Common myeloid progenitor, CD34-positive (primary cell): ENCODE measurements at regions not wholly inside any gene's neighbourhood (a gene's known extent, or its start where the extent isn't known, plus 50 kb on each side); places are given as distances from the start of the nearest gene placed in this dataset.

ENCODE experiments used
- CTCF ChIA-PET: fragments of 350-600 bp; sonication (Branson Sonifier 250); formaldehyde crosslinking; loops from one replicate; lab custom pipeline; 2021; ENCODE audit warnings: antibody characterized with exemption; lab: Charles Lee
- POLR2A ChIA-PET: fragments of 350-600 bp; sonication (Branson Sonifier 250); formaldehyde crosslinking; loops from one replicate; lab custom pipeline; 2021; ENCODE audit warnings: antibody characterized with exemption; lab: Charles Lee
- DNase-seq, 3 donors: peaks; one replicate each; pipeline versions ENCODE4 v3.0.0 to v3.0.0-alpha.2; 2013
- H3K27ac ChIP-seq, 2 experiments: 1 replicate in 1 of 2; 2 replicates in 1 of 2; pipeline ENCODE4 v1.7.0; 2013; ENCODE audit warnings: inconsistent platforms in 2 of 2, low read length in 2 of 2, mild to moderate bottlenecking in 2 of 2, low read depth in 1 of 2, moderate library complexity in 1 of 2; ENCODE audit not compliant: severe bottlenecking in 2 of 2, insufficient read depth in 1 of 2, poor library complexity in 1 of 2
- H3K27me3 ChIP-seq, 5 experiments: replicated peaks in 2 of 5; 1 replicate in 3 of 5; 2 replicates in 2 of 5; pipeline versions ENCODE4 v1.6.1 to v1.7.0; 2013; ENCODE audit warnings: low read length in 4 of 5, mild to moderate bottlenecking in 2 of 5, moderate library complexity in 2 of 5, inconsistent platforms in 1 of 5; ENCODE audit not compliant: insufficient read depth in 5 of 5, control insufficient read depth in 4 of 5
- H3K36me3 ChIP-seq, 4 experiments: 1 replicate in 2 of 4; 2 replicates in 2 of 4; pipeline versions ENCODE4 v1.6.1 to v1.7.0; 2013; ENCODE audit warnings: low read length in 3 of 4, control low read depth in 1 of 4, mild to moderate bottlenecking in 1 of 4; ENCODE audit not compliant: control insufficient read depth in 4 of 4, insufficient read depth in 4 of 4
- H3K4me1 ChIP-seq, 4 experiments: 1 replicate in 3 of 4; 2 replicates in 1 of 4; pipeline versions ENCODE4 v1.6.1 to v1.7.1; 2013; ENCODE audit warnings: low read length in 3 of 4, mild to moderate bottlenecking in 3 of 4, control low read depth in 1 of 4, inconsistent platforms in 1 of 4, moderate library complexity in 1 of 4; ENCODE audit not compliant: control insufficient read depth in 4 of 4, insufficient read depth in 4 of 4; ENCODE audit errors: control extremely low read depth in 1 of 4
- H3K4me3 ChIP-seq, 7 experiments: 1 replicate in 4 of 7; 2 replicates in 3 of 7; pipeline versions ENCODE4 v1.5.1 to v1.7.0; 2013; ENCODE audit warnings: mild to moderate bottlenecking in 7 of 7, low read length in 6 of 7, moderate library complexity in 6 of 7, inconsistent platforms in 2 of 7, low read depth in 2 of 7, control low read depth in 1 of 7; ENCODE audit not compliant: insufficient read depth in 4 of 7, control insufficient read depth in 1 of 7; ENCODE audit errors: extremely low read depth in 1 of 7
- H3K9me3 ChIP-seq, 5 experiments: 1 replicate in 4 of 5; 2 replicates in 1 of 5; pipeline versions ENCODE4 v1.6.1 to v1.7.1; 2013; ENCODE audit warnings: low read length in 4 of 5, mild to moderate bottlenecking in 2 of 5, inconsistent platforms in 1 of 5, low read depth in 1 of 5, moderate library complexity in 1 of 5; ENCODE audit not compliant: control insufficient read depth in 4 of 5, insufficient read depth in 2 of 5; ENCODE audit errors: control extremely low read depth in 1 of 5
- WGBS: methylation state at CpG from one replicate; pipeline ENCODE4 v1.1.5; 2013; ENCODE audit not compliant: insufficient coverage; 5-methylcytosine and 5-hydroxymethylcytosine counted together

DNA sequence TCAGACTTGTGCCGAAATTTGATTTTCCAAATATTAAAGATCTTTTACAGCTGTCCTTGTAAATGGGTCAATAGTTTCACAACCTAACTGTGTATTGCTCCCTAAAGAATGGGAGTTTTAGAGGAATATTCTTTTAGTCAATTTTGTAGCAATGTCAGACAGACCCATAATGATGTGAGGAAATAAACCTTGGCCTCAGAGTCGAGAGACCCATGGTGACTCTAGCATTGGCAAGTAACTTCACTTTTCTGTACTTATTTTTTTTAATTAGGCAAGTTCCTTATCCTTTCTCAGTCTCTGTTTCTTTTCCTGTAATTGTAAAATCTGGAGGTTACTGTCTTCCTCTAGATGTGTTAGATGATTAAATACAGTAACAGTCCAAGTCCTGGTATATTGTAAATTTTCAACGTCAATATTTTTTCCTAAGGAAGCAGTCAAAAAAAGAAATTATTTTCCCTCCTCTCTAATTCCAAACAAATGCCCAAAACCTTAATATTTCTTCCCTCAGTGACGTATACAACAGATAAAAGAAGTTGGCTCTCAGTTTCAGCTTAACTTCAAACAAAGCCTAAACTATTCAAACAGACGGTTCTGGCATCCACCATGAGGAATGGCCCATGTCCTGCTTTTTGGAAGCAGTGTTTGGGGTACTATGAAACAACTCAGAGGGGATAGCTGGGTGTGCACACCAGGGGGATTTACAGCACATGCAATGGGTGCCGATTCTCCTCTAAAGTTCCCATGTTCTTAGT is 466.7 kb downstream of the TNS1 start:
- Histone ChIP-seq H3K4me1 (no peaks in the 10 kb centered on the region), H3K36me3 (no peaks in the 10 kb centered on the region), H3K4me3 (no peak overlapping the region), H3K27me3 (peaks cover 0 to 5% (median 0%) of the 10 kb centered on the region in 5 experiments), H3K27ac (no peak overlapping the region), H3K9me3 (peaks cover 0 to 4% (median 0%) of the 10 kb centered on the region in 5 experiments)
- no peak for DNase-seq
- CTCF ChIA-PET = no interaction called here
- POLR2A ChIA-PET = no interaction called here
- 69% methylated on average over 5 of the region's 6 CpGs for WGBS

DNA sequence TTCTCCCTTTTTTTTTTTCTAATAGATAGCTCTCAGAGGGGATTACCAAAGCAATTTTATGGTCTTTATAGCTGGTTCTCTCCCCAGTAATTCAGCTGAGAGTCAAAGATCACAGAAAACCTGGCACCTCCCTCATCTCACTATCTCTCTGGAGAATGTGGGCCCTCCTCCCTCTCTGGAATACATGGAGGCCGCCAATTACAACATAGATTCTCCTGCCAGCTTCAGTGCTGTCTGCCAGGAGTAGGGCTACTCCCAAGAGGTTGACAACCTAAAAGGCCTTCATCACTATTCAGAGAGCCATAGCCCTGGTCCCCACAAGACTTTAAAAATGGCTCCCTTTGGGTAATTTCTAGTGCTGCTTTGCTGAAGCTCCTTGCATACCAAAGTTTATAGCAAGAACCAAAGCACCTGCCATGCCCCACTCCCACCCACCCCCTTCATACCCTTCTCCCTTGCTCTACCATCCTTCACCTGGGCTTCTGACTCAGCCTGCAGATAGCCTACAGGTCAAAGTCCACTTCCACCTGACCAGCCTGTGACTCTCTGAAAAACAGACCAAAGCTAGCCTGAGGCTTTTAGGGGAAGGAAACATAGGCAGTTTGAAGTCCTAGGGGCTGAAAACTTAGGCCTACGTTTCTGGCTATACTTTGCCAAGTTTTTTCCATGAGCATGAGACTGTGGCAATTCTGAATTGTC is 472.3 kb downstream of the TNS1 start:
- Histone ChIP-seq H3K4me1 (no peaks in the 10 kb centered on the region), H3K9me3 (peaks cover 0 to 4% (median 0%) of the 10 kb centered on the region in 5 experiments), H3K27ac (no peak overlapping the region), H3K4me3 (no peak overlapping the region), H3K36me3 (no peaks in the 10 kb centered on the region), H3K27me3 (peaks cover 0 to 4% (median 0%) of the 10 kb centered on the region in 5 experiments)
- WGBS = 100% methylated on average over 2 of the region's 2 CpGs
- ChIA-PET CTCF (interaction anchor here (1.3 kb wide), 1 partner anchor 16 kb away, joined by 3 read pairs; no protein-coding TSS in a partner anchor), POLR2A (no interaction called here)
- DNase-seq = no peak

DNA sequence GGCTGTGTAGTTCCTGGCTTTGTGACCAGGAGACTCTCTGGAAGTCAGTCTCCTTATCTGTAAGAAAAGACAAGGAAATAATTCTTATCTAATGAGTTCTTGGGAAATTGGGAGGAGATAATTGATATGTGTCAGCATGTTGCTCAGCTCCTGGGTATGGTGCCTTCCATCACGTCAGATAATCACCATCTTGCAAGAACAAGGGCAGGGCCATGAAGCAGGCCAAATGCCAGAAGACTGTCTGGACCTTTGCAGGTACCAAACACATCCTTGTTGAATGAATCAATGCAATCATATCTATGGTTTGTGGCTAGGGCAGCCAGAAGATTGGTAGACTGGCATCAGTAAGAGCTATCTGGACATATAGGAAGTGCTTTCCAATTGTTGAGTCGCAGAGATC is 473.5 kb downstream of the TNS1 start:
- no peak for DNase-seq
- Histone ChIP-seq H3K9me3 (peaks cover 0 to 4% (median 0%) of the 10 kb centered on the region in 5 experiments), H3K4me1 (no peaks in the 10 kb centered on the region), H3K4me3 (no peak overlapping the region), H3K36me3 (no peaks in the 10 kb centered on the region), H3K27me3 (peaks cover 0 to 4% (median 0%) of the 10 kb centered on the region in 5 experiments), H3K27ac (no peak overlapping the region)
- CTCF ChIA-PET = no interaction called here
- 100% methylated on average over 1 of the region's 2 CpGs for WGBS
- POLR2A ChIA-PET = no interaction called here

DNA sequence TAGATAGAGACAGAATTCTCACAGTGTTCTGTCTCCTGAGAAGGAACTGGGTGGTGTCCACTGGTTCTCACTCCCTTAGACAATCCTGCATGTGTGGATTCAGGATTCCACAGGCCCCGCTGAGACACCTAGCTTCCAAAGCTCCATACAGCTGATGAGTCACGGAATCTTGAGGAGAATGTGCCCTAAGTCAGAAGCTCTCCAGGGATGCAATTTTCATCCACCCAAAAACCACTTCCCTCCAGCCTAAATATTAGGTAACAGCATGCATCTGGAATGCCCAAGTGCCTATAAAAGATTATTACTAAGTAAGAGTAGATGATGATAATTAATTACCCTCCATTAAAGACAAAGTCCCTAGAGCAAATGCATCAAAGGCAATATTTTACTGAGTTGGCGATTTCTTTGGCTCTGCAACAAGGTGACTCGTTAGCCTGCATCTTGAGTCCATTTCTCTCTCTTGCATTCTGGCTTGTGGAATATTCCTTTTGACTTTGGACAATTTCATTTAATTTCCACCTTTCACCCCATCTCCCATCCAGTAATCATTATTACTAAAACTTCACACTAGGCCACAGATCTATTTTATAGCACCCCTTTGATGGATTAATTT is 475.1 kb downstream of the TNS1 start:
- 98% methylated on average over 4 of the region's 4 CpGs for WGBS
- ChIA-PET POLR2A (no interaction called here), CTCF (no interaction called here)
- DNase-seq = no peak
- Histone ChIP-seq H3K4me3 (no peak overlapping the region), H3K4me1 (no peaks in the 10 kb centered on the region), H3K9me3 (peaks cover 0 to 4% (median 0%) of the 10 kb centered on the region in 5 experiments), H3K36me3 (no peaks in the 10 kb centered on the region), H3K27ac (no peak overlapping the region), H3K27me3 (peaks cover 0 to 4% (median 0%) of the 10 kb centered on the region in 5 experiments)

DNA sequence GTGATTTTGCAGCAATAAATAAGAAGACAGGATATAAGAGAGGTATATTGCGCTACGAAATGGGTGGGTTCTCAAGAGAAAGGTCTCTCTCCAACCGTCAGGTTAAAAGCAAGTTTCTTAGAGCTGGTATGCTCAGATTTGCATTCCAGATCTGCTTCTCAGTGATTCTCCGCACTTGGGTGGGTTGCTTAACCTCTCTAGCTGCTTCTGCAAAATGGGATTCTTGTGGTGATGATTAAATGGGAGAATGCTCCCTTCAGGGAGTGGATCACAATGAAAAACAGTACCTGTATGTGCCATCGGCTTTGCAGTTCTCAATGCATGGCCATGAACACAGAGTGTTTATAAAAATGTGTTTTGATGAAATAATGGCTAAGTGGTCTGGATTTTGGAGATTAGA is 477.7 kb downstream of the TNS1 start:
- WGBS = 95% methylated on average over 5 of the region's 5 CpGs
- Histone ChIP-seq H3K27ac (no peak overlapping the region), H3K36me3 (no peaks in the 10 kb centered on the region), H3K4me3 (no peak overlapping the region), H3K4me1 (no peaks in the 10 kb centered on the region), H3K27me3 (peaks cover 0 to 4% (median 0%) of the 10 kb centered on the region in 5 experiments), H3K9me3 (no peaks in the 10 kb centered on the region)
- ChIA-PET POLR2A (no interaction called here), CTCF (interaction anchor here (0.7 kb wide), 1 partner anchor 14 kb away, joined by 4 read pairs; no protein-coding TSS in a partner anchor)
- DNase-seq = no peak

DNA sequence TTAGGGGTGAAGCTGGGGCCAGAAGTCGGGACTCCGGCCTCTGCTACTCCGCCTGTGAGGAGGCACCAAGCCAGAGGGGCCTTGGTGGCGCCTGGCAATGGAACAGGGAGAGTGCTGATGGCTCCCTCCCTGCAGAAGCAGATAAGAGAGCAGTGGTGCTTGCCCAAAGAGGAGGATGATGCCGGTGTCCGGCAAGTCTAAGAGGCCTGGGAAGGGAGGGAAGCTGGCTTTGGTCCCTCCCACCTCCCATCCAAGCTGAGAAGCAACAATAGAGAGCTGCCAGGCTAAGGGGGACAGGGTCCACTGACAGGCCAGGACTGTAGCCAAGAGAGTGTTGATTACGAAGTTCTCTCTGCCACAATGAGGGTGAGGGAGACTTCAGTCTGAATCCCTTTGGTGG is 479.5 kb downstream of the TNS1 start:
- CTCF ChIA-PET = interaction anchor here (2.9 kb wide), 1 partner anchor 12 kb away, joined by 9 read pairs; no protein-coding TSS in a partner anchor
- no peak overlapping the region for H3K4me3 ChIP-seq

More for the DNA sequence above, 479.5 kb downstream of the TNS1 start:
- Histone ChIP-seq H3K4me1 (no peaks in the 10 kb centered on the region), H3K27me3 (peaks cover 0 to 4% (median 0%) of the 10 kb centered on the region in 5 experiments), H3K27ac (no peak overlapping the region), H3K36me3 (no peaks in the 10 kb centered on the region), H3K9me3 (no peaks in the 10 kb centered on the region)
- no peak for DNase-seq
- POLR2A ChIA-PET = interaction anchor here (1.1 kb wide), 1 partner anchor 17 kb away, joined by 3 read pairs; no protein-coding TSS in a partner anchor
- WGBS = 99% methylated on average over 7 of the region's 7 CpGs
